DND-41 (cell line): ENCODE measurements at regions not wholly inside any gene's neighbourhood (a gene's known extent, or its start where the extent isn't known, plus 50 kb on each side); places are given as distances from the start of the nearest gene placed in this dataset.
"Not testable (repeated sequence)": the region's sequence is repeated elsewhere in the genome, so short reads cannot be mapped to it uniquely, and the experiment has no call there.

Source experiments
- EZH2 ChIP-seq: IDR thresholded peaks from 3 replicates; pipeline ENCODE4 v1.6.1; 2012; ENCODE audit warnings: borderline replicate concordance, low read depth, mild to moderate bottlenecking, moderate library complexity, low read length, inconsistent platforms; ENCODE audit not compliant: severe bottlenecking
- TF ChIP-seq, protein P1 (sequence below): IDR thresholded peaks from 2 replicates; pipeline ENCODE4 v1.5.1; 2012; ENCODE audit warnings: borderline replicate concordance, low read length, moderate library complexity, mild to moderate bottlenecking; ENCODE audit not compliant: poor library complexity, severe bottlenecking; ENCODE audit errors: extremely low read depth

DNA sequence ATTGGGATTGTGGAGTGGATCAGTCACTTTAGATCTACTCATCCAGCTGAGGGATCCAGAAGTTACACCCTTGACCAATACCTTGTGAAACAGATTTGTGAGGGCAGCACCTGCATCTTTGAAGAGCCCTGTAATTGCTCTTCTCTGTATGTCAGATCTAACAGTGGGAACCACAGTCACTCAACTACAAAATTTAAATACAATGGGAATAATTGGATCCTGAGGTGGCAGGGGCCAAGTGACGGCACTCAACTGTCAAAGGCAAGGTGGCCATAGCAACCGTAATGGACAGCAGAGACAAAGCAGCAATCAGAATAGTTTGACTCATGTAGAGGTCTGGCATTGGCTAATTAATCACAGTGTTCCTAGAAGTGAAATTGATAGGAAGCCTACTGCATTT, 132.3 kb upstream of the F9 start:
- TF ChIP-seq, protein P1, sequence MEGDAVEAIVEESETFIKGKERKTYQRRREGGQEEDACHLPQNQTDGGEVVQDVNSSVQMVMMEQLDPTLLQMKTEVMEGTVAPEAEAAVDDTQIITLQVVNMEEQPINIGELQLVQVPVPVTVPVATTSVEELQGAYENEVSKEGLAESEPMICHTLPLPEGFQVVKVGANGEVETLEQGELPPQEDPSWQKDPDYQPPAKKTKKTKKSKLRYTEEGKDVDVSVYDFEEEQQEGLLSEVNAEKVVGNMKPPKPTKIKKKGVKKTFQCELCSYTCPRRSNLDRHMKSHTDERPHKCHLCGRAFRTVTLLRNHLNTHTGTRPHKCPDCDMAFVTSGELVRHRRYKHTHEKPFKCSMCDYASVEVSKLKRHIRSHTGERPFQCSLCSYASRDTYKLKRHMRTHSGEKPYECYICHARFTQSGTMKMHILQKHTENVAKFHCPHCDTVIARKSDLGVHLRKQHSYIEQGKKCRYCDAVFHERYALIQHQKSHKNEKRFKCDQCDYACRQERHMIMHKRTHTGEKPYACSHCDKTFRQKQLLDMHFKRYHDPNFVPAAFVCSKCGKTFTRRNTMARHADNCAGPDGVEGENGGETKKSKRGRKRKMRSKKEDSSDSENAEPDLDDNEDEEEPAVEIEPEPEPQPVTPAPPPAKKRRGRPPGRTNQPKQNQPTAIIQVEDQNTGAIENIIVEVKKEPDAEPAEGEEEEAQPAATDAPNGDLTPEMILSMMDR: not testable (repeated sequence)
- TF ChIP-seq EZH2: not testable (repeated sequence)
